ENCODE measurements at regions not wholly inside any gene's neighbourhood (a gene's known extent, or its start where the extent isn't known, plus 50 kb on each side); places are given as distances from the start of the nearest gene placed in this dataset.

DNA sequence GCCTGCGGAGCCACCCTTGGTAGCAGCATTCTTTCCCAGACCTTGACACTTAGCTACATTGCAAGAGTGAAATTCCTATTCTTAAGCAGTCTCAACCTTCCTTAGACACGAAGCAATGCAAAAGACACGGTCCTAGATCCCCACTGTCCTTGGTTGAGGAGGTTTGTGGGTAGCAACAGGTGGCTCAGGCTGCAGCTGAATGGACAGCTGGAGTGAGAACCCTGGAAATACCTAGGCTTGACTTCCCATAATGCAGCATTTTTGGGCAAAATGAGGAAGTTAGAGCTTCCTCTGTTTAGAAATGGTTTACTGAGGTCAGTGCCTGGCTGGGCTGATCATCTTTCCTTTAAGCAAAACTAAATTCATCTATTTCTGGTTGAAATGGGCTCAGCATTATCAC lies 296.6 kb downstream of the RFC3 start:
- TF ChIP-seq, protein P1, sequence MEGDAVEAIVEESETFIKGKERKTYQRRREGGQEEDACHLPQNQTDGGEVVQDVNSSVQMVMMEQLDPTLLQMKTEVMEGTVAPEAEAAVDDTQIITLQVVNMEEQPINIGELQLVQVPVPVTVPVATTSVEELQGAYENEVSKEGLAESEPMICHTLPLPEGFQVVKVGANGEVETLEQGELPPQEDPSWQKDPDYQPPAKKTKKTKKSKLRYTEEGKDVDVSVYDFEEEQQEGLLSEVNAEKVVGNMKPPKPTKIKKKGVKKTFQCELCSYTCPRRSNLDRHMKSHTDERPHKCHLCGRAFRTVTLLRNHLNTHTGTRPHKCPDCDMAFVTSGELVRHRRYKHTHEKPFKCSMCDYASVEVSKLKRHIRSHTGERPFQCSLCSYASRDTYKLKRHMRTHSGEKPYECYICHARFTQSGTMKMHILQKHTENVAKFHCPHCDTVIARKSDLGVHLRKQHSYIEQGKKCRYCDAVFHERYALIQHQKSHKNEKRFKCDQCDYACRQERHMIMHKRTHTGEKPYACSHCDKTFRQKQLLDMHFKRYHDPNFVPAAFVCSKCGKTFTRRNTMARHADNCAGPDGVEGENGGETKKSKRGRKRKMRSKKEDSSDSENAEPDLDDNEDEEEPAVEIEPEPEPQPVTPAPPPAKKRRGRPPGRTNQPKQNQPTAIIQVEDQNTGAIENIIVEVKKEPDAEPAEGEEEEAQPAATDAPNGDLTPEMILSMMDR (conservative IDR thresholded peaks at IDR 0.05; ENCODE audit: low read length) = no peak
- no peak overlapping the region for H3K4me3 ChIP-seq (ENCODE audit: low read length)
- no peak for DNase-seq (ENCODE audit: low read depth)

DNA sequence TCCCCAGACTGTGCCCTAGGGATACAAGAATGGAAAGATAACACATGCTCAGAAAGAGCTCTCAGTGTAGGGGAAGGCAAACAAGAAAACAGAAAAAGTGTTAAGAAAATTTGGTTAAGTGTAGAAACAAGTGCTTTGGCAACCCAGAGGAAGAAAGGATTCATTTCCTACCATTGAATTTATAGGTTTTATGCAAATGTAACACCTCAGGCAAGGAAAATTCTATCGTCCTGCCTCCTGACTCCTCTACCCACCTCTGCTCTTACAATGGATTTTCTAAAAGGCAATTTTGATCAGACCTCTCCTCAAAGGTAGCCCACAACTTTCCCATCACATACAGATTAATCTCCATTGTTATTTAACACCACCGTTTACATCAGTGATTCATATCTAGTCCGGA lies 298.7 kb downstream of the RFC3 start:
- TF ChIP-seq, protein P1 (conservative IDR thresholded peaks at IDR 0.05; ENCODE audit: low read length) = no peak
- no peak for DNase-seq (ENCODE audit: low read depth)

DNA sequence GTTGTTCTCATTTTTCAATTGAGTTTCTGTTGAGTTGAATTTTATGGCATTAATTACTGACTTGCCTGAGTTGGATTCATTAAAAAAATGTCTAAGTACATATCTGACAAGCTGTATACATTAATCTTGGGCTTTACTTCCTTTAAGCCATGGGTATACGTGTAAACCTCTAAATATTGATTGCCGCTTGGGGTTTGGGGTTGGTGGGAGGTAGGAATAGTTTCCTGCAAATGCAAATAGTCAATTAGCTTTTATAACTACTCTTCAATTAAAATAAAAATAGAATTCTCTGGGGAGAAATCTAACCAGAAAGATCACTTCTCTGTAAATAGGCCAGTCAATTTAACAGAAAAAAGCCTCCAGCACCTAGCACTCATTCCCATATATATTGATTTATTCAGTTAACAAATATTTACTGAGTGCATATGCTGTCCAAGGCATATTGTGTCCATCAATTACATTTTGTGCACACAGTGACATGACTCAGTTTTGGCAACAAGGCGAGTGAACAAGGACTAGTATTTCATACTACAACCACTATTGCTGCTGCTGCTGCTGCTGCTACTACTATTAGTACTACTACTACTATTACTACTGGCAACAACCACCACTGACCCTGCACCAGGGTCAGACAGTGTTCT lies 306.8 kb downstream of the RFC3 start:
- TF ChIP-seq, protein P1 (conservative IDR thresholded peaks at IDR 0.05; ENCODE audit: low read length) = no peak
- no peak overlapping the region for H3K4me3 ChIP-seq (ENCODE audit: low read length)
- DNase-seq (ENCODE audit: low read depth) = no peak

More for the DNA sequence above, 298.7 kb downstream of the RFC3 start:
- no peak overlapping the region for H3K4me3 ChIP-seq (ENCODE audit: low read length)

- TF ChIP-seq, protein P1 (conservative IDR thresholded peaks at IDR 0.05; ENCODE audit: low read length) = no peak
- no peak overlapping the region for H3K4me3 ChIP-seq (ENCODE audit: low read length)
- no peak for DNase-seq (ENCODE audit: low read depth)
These were observed 309.6 kb downstream of the RFC3 start for GRCh38 chr13:34127523-34127922.

DNA sequence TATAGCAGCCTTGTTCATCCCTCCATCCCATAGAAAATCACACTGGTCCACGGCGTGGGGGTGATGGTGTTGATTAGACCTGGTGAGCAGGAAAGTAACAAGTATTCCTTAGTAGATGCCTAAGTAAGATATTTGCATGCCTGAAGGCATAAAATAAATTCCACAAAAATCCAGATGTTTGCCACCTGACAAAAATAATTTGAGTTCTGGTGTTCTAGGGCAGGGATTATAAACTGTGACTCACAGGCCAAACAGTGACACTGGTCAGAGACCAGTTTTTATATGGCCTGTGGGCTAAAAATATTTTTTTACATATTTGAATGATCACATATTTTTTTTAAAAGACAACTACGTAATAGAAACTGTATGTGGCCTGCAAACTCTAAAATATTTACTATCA lies 310.7 kb downstream of the RFC3 start:
- H3K4me3 ChIP-seq (ENCODE audit: low read length) = no peak overlapping the region
- DNase-seq (ENCODE audit: low read depth) = peak; percentile 80
- TF ChIP-seq, protein P1 (conservative IDR thresholded peaks at IDR 0.05; ENCODE audit: low read length) = no peak

- DNase-seq (ENCODE audit: low read depth) = no peak
- H3K4me3 ChIP-seq (ENCODE audit: low read length) = no peak overlapping the region
- TF ChIP-seq, protein P1 (conservative IDR thresholded peaks at IDR 0.05; ENCODE audit: low read length) = no peak
These were observed 311.5 kb downstream of the RFC3 start for GRCh38 chr13:34129436-34129835.

DNA sequence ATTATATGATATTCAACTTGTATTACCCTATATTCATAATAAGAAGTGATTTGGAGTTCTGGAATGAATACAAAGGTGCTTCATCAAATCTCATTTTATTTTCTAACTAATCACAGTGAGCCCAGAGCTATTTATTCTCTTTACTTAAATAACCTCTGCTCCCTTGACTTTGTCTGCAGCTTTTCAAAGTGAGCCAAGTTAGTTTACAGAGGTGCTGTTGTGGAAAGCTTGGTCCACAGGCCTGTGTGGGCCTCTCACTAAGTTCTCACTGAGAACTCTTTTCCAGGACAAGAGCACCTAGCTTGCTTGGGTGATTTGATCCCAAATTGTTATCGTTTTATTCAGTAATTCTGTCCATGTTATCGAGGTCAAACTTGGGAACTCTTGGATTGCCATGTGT lies 319.3 kb downstream of the RFC3 start:
- TF ChIP-seq, protein P1 (conservative IDR thresholded peaks at IDR 0.05; ENCODE audit: low read length) = no peak
- DNase-seq (ENCODE audit: low read depth) = no peak
- no peak overlapping the region for H3K4me3 ChIP-seq (ENCODE audit: low read length)

Measured in AG10803 (cell line).